Liver (tissue), 3 donors: ENCODE measurements at regions not wholly inside any gene's neighbourhood (a gene's known extent, or its start where the extent isn't known, plus 50 kb on each side); places are given as distances from the start of the nearest gene placed in this dataset.

Source experiments
- JUND ChIP-seq, 2 donors: IDR thresholded peaks; 2 replicates each; pipeline ENCODE4 v1.6.1; 2016; ENCODE audit warnings: antibody characterized with exemption in 2 of 2
- TF ChIP-seq, protein P1 (sequence below): fragments of 150-350 bp; IDR thresholded peaks from 2 replicates; pipeline ENCODE4 v1.5.1; 2017; ENCODE audit warnings: improper control_type of control experiment, low read depth, low read length; ENCODE audit not compliant: missing input control
- TF ChIP-seq, protein P2 (sequence below): IDR thresholded peaks from 2 replicates; pipeline ENCODE4 v1.6.1; 2016; ENCODE audit warnings: antibody characterized with exemption
- donor health status: healthy.
- donor health status: healthy.

DNA sequence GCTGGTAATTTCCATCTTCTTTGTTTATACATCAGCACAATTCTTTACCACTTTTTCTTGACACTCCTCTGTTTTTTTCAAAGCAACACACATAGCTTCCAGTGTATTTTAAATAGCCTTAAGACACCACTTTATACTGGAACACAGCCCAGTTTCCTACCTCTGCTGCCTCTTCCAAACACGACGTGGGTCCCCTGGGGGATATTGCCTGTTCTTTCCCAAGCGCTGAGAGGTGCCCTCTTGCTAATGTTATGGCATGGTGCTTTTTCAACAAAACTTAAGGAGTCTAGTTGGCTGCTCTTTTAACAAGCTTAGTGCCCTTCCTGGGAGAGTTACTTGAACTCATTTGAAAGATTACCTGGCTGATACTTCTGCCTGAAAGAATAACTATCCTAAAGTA is 112.7 kb downstream of the OLFM4 start:
- TF ChIP-seq, protein P1, sequence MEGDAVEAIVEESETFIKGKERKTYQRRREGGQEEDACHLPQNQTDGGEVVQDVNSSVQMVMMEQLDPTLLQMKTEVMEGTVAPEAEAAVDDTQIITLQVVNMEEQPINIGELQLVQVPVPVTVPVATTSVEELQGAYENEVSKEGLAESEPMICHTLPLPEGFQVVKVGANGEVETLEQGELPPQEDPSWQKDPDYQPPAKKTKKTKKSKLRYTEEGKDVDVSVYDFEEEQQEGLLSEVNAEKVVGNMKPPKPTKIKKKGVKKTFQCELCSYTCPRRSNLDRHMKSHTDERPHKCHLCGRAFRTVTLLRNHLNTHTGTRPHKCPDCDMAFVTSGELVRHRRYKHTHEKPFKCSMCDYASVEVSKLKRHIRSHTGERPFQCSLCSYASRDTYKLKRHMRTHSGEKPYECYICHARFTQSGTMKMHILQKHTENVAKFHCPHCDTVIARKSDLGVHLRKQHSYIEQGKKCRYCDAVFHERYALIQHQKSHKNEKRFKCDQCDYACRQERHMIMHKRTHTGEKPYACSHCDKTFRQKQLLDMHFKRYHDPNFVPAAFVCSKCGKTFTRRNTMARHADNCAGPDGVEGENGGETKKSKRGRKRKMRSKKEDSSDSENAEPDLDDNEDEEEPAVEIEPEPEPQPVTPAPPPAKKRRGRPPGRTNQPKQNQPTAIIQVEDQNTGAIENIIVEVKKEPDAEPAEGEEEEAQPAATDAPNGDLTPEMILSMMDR = no peak
- TF ChIP-seq, protein P2, sequence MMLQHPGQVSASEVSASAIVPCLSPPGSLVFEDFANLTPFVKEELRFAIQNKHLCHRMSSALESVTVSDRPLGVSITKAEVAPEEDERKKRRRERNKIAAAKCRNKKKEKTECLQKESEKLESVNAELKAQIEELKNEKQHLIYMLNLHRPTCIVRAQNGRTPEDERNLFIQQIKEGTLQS = no peak
- TF ChIP-seq JUND (IDR thresholded peaks at IDR 0.05) = no peak
